ENCODE measurements at regions not wholly inside any gene's neighbourhood (a gene's known extent, or its start where the extent isn't known, plus 50 kb on each side); places are given as distances from the start of the nearest gene placed in this dataset.

- no peak for TF ChIP-seq EP300 (IDR thresholded peaks at IDR 0.05)
- no peak for TF ChIP-seq CTCF (IDR thresholded peaks at IDR 0.05)
- no peak for TF ChIP-seq POLR2AphosphoS5 (IDR thresholded peaks at IDR 0.05)
- TF ChIP-seq POLR2A (IDR thresholded peaks at IDR 0.05): no peak
Observed at GRCh38 chr13:104854007-104854406, 1681.5 kb downstream of the EFNB2 start.

Data from gastroesophageal sphincter (tissue), 3 donors.